HepG2 (cell line): ENCODE measurements at regions not wholly inside any gene's neighbourhood (a gene's known extent, or its start where the extent isn't known, plus 50 kb on each side); places are given as distances from the start of the nearest gene placed in this dataset.

Source experiments
- NCOA1 ChIP-seq: sonication (generic); formaldehyde crosslinking; IDR thresholded peaks from 2 replicates; pipeline ENCODE4 v1.9.0; 2021; ENCODE audit warnings: missing genetic modification reagents
- ZNF878 ChIP-seq: sonication (generic); formaldehyde crosslinking; IDR thresholded peaks from 2 replicates; pipeline ENCODE4 v1.8.1; 2023; ENCODE audit warnings: mild to moderate bottlenecking, missing genetic modification reagents, moderate library complexity
- TF ChIP-seq, protein P1 (sequence below): IDR thresholded peaks from 2 replicates; pipeline ENCODE4 v1.6.1; 2012; ENCODE audit warnings: inconsistent platforms

DNA sequence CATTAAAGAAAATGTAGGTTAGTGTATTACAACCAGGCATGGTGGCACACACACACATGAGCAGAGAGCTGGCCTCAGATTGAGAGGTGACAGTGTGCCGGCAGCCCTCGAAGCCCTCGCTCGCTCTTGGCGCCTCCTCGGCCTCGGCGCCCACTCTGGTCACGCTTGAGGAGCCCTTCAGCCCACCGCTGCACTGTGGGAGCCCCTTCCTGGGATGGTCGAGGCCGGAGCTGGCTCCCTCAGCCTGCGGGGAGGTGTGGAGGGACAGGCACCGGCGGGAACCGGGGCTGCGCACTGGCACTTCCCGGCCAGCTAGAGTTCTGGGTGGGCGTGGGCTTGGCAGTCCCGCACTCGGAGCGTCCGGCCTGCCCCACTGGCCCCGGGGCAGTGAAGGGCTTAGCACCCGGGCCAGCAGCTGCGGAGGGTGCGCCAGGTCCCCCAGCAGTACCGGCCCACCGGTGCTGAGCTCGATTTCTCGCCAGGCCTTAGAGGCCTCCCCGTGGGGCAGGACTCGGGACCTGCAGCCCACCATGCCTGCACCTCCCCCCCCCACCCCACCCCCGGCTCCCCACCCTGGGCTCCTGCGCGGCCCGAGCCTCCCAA, 80.4 kb upstream of the TMEM158 start:
- TF ChIP-seq, protein P1, sequence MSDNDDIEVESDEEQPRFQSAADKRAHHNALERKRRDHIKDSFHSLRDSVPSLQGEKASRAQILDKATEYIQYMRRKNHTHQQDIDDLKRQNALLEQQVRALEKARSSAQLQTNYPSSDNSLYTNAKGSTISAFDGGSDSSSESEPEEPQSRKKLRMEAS, result no peak
- TF ChIP-seq NCOA1 (CRISPR knock-in tag) (no peak), ZNF878 (CRISPR knock-in tag) (no peak)
